Thoracic aorta (tissue), 2 donors: ENCODE measurements at regions not wholly inside any gene's neighbourhood (a gene's known extent, or its start where the extent isn't known, plus 50 kb on each side); places are given as distances from the start of the nearest gene placed in this dataset.

Source experiments
- ATAC-seq: fragments of 150-250 bp; one replicate; pipeline ENCODE4 v1.8.0; 2017; ENCODE audit warnings: low read depth; ENCODE audit not compliant: insufficient number of reproducible peaks, low FRiP score
- DNase-seq: peaks from one replicate; pipeline ENCODE4 v3.0.0-alpha.2; 2020; ENCODE audit warnings: low spot score
- H3K27ac ChIP-seq, 2 donors: fragments of 200-600 bp; sonication (generic); 1 replicate in 1 of 2; 2 replicates in 1 of 2; pipeline ENCODE4 v1.5.1; 2016; ENCODE audit warnings: mild to moderate bottlenecking in 2 of 2, moderate library complexity in 2 of 2
- H3K27me3 ChIP-seq: fragments of 200-600 bp; sonication (generic); replicated peaks from 2 replicates; pipeline ENCODE4 v1.6.0; 2016; ENCODE audit warnings: mild to moderate bottlenecking; ENCODE audit not compliant: insufficient read depth
- H3K36me3 ChIP-seq: fragments of 200-600 bp; sonication (generic); one replicate; pipeline ENCODE4 v1.5.1; 2016
- H3K4me1 ChIP-seq, 2 donors: fragments of 200-600 bp; sonication (generic); 1 replicate in 1 of 2; 2 replicates in 1 of 2; pipeline versions ENCODE4 v1.5.1 to v1.6.0; 2016; ENCODE audit warnings: low read depth in 2 of 2, mild to moderate bottlenecking in 1 of 2; ENCODE audit not compliant: control insufficient read depth in 1 of 2
- H3K4me3 ChIP-seq: fragments of 200-600 bp; sonication (generic); 2 replicates; pipeline ENCODE4 v1.5.1; 2016; ENCODE audit warnings: mild to moderate bottlenecking
- H3K9me3 ChIP-seq: fragments of 200-600 bp; sonication (generic); 2 replicates; pipeline ENCODE4 v1.5.1; 2016
- CTCF ChIP-seq: fragments of 200-600 bp; sonication (generic); IDR thresholded peaks from one replicate; pipeline ENCODE4 v1.5.1; 2019; ENCODE audit warnings: antibody characterized with exemption

DNA sequence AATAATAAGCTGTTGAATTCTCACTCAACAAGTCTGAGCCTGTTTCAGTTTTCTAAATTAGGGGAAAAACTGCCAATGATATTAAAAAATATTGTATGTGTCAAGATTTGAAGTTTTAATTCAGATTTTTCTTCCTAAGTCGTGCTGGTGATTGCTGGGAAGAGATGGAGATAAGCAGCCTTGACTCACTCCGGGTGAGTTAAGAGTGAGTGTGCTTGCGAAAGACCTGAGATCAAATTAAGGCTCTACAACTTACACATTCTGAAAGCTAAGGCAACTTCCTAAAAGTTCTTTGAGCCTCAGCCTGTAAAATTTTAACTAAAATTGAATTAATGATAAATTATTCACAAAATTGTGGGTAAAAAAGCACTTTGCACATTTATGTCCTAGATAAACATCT is 1441.2 kb downstream of the PCDH7 start:
- Histone ChIP-seq H3K27me3 (no peaks in the 10 kb centered on the region), H3K4me1 (no peaks in the 10 kb centered on the region), H3K9me3 (no peaks in the 10 kb centered on the region), H3K27ac (no peak overlapping the region), H3K36me3 (no peaks in the 10 kb centered on the region), H3K4me3 (no peak overlapping the region)
- ATAC-seq (no peak), DNase-seq (no peak)
- no peak for TF ChIP-seq CTCF

DNA sequence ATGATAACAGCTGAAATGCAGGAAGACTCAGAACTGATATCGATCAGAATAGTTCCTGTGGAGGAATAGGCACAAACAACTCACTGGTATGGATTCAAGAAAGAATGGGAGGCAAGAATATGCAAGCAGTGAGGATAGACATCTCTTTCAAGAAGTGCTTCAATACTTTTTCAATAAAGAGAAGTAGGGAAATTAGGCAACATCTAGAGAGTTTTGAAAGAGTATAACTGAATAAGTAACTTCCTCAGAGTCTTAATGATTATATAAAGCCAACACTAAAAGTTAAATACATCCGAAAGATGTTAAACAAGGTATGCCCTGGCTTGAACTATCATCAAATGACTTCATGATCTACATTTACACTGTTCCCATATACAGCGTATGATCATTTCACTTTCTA is 1443.0 kb downstream of the PCDH7 start:
- no peaks in the 10 kb centered on the region for H3K9me3 ChIP-seq
- no peak overlapping the region for H3K4me3 ChIP-seq
- no peak for ATAC-seq
- TF ChIP-seq CTCF: no peak
- H3K27ac ChIP-seq: no peak overlapping the region
- DNase-seq: no peak
- no peaks in the 10 kb centered on the region for H3K4me1 ChIP-seq
- no peaks in the 10 kb centered on the region for H3K36me3 ChIP-seq
- H3K27me3 ChIP-seq: no peaks in the 10 kb centered on the region

DNA sequence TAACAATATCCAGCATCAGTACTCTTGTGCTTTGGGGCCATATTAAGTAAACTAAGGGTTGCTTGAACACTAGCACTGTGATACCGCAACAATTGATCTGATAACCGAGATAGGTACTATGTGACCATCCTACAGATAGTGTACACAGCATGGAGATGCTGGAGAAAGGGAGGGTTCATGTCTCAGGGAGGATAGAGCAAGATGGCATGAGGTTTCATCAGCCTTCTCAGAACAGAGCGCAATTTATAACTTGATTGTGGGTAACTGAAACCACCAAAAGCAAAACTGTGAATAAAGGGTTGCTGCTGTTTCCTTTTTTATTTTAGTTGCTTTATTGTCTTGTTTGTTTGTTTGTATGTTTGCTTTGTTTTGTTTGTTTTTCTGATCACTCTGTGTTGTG is 1449.7 kb downstream of the PCDH7 start:
- H3K27ac ChIP-seq: no peak overlapping the region
- H3K36me3 ChIP-seq: no peaks in the 10 kb centered on the region
- no peak overlapping the region for H3K4me3 ChIP-seq
- ATAC-seq (no peak), DNase-seq (no peak)
- no peaks in the 10 kb centered on the region for H3K4me1 ChIP-seq
- H3K27me3 ChIP-seq: no peaks in the 10 kb centered on the region
- TF ChIP-seq CTCF: no peak
- H3K9me3 ChIP-seq: no peaks in the 10 kb centered on the region

- ATAC-seq: no peak
- no peak for DNase-seq
- no peak overlapping the region for H3K4me3 ChIP-seq
- TF ChIP-seq CTCF: no peak
- no peaks in the 10 kb centered on the region for H3K9me3 ChIP-seq
- H3K4me1 ChIP-seq: no peaks in the 10 kb centered on the region
- no peaks in the 10 kb centered on the region for H3K36me3 ChIP-seq
- H3K27me3 ChIP-seq: no peaks in the 10 kb centered on the region
- H3K27ac ChIP-seq: no peak overlapping the region
These were observed 1451.9 kb downstream of the PCDH7 start for GRCh38 chr4:32172086-32172485.

GRCh38 chr4:32172761-32173160 is 1452.6 kb downstream of the PCDH7 start:
- H3K36me3 ChIP-seq: no peaks in the 10 kb centered on the region

More at GRCh38 chr4:32172761-32173160, 1452.6 kb downstream of the PCDH7 start:
- Histone ChIP-seq H3K4me3 (no peak overlapping the region), H3K9me3 (no peaks in the 10 kb centered on the region), H3K27ac (no peak overlapping the region), H3K4me1 (no peaks in the 10 kb centered on the region), H3K27me3 (no peaks in the 10 kb centered on the region)
- ATAC-seq: no peak
- no peak for DNase-seq
- no peak for TF ChIP-seq CTCF
